IMR-90 (cell line): ENCODE measurements at regions not wholly inside any gene's neighbourhood (a gene's known extent, or its start where the extent isn't known, plus 50 kb on each side); places are given as distances from the start of the nearest gene placed in this dataset.

Experiments used
- ATAC-seq: fragments of 200-7000 bp; cut with Tn5 transposase; 2 replicates; pipeline ENCODE4 v1.9.1; 2020; ENCODE audit warnings: low read depth, mild to moderate bottlenecking, moderate library complexity
- BruUV-seq: library from RNA; stranded (reverse); fragments of 400-500 nt; replicated peaks from 2 replicates; lab custom pipeline; 2021; lab: Mats Ljungman, UMichigan
- CTCF ChIA-PET: fragments of 300-600 bp; formaldehyde crosslinking; extraction: SDS; loops from one replicate; lab custom pipeline; 2021; ENCODE audit warnings: antibody characterized with exemption; lab: Yijun Ruan, JAX
- POLR2A ChIA-PET: fragments of 300-600 bp; sonication (Branson Sonifier 250); formaldehyde crosslinking; loops from one replicate; lab custom pipeline; 2022; ENCODE audit warnings: antibody characterized with exemption; ENCODE audit not compliant: unreplicated experiment; lab: Charles Lee
- DNase-seq: peaks from one replicate; pipeline ENCODE4 v3.0.0; 2013
- H2AFZ ChIP-seq: replicated peaks from 2 replicates; pipeline ENCODE3; 2013; ENCODE audit warnings: low read length, mild to moderate bottlenecking; ENCODE audit not compliant: poor library complexity
- H2AK5ac ChIP-seq: 2 replicates; pipeline ENCODE4 v1.6.1; 2013; ENCODE audit warnings: low read depth, low read length, inconsistent platforms
- H2AK9ac ChIP-seq: replicated peaks from 2 replicates; pipeline ENCODE3; 2013; ENCODE audit warnings: mild to moderate bottlenecking, low read depth, low read length, moderate library complexity; ENCODE audit not compliant: poor library complexity
- H2BK120ac ChIP-seq: 2 replicates; pipeline ENCODE4 v1.6.1; 2013; ENCODE audit warnings: low read depth, low read length, inconsistent platforms
- H2BK15ac ChIP-seq: 3 replicates; pipeline ENCODE4 v1.6.1; 2013; ENCODE audit warnings: low read depth, low read length, inconsistent platforms
- H2BK20ac ChIP-seq: 2 replicates; pipeline ENCODE4 v1.6.1; 2013; ENCODE audit warnings: low read depth, mild to moderate bottlenecking, inconsistent platforms, low read length, moderate library complexity
- H2BK5ac ChIP-seq: 2 replicates; pipeline ENCODE4 v1.6.1; 2013; ENCODE audit warnings: mild to moderate bottlenecking, low read depth, low read length, inconsistent platforms; ENCODE audit not compliant: poor library complexity, severe bottlenecking
- H3K14ac ChIP-seq: replicated peaks from 2 replicates; pipeline ENCODE4 v1.6.1; 2013; ENCODE audit warnings: low read depth, low read length, inconsistent platforms
- H3K18ac ChIP-seq: 2 replicates; pipeline ENCODE4 v1.6.1; 2013; ENCODE audit warnings: low read depth, low read length, control low read depth
- H3K23ac ChIP-seq: 2 replicates; pipeline ENCODE4 v1.6.1; 2013; ENCODE audit warnings: low read depth, low read length, inconsistent platforms
- H3K27ac ChIP-seq: 2 replicates; pipeline ENCODE4 v1.5.1; 2013; ENCODE audit warnings: mild to moderate bottlenecking, control low read depth, low read length; ENCODE audit not compliant: insufficient read depth
- H3K27me3 ChIP-seq: 2 replicates; pipeline ENCODE4 v1.6.1; 2013; ENCODE audit warnings: low read length; ENCODE audit not compliant: control insufficient read depth, insufficient read depth
- H3K36me3 ChIP-seq: 2 replicates; pipeline ENCODE4 v1.6.1; 2013; ENCODE audit warnings: low read length, mixed read lengths; ENCODE audit not compliant: control insufficient read depth, insufficient read depth
- H3K4ac ChIP-seq: 2 replicates; pipeline ENCODE4 v1.6.1; 2013; ENCODE audit warnings: low read depth, low read length, inconsistent platforms
- H3K4me1 ChIP-seq: 2 replicates; pipeline ENCODE4 v1.6.1; 2013; ENCODE audit warnings: low read length, mixed read lengths; ENCODE audit not compliant: control insufficient read depth, insufficient read depth
- H3K4me2 ChIP-seq: 2 replicates; pipeline ENCODE4 v1.6.1; 2013; ENCODE audit warnings: low read depth, mild to moderate bottlenecking, control low read depth, low read length, moderate library complexity
- H3K4me3 ChIP-seq: 2 replicates; pipeline ENCODE4 v1.5.1; 2013; ENCODE audit warnings: low read depth, mild to moderate bottlenecking, control low read depth, low read length, moderate library complexity; ENCODE audit not compliant: insufficient read depth
- H3K56ac ChIP-seq: 2 replicates; pipeline ENCODE4 v1.6.1; 2013; ENCODE audit warnings: low read length, inconsistent platforms; ENCODE audit not compliant: insufficient read depth; ENCODE audit errors: extremely low read depth
- H3K79me1 ChIP-seq, 2 experiments: 2 replicates each; pipeline ENCODE4 v1.6.1; 2013; ENCODE audit warnings: low read length in 2 of 2, inconsistent platforms in 1 of 2, low read depth in 1 of 2
- H3K9ac ChIP-seq: 2 replicates; pipeline ENCODE4 v1.6.1; 2013; ENCODE audit warnings: low read depth, low read length, control low read depth
- H3K9me1 ChIP-seq: 2 replicates; pipeline ENCODE4 v1.6.1; 2013; ENCODE audit warnings: low read length, inconsistent platforms; ENCODE audit not compliant: insufficient read depth
- H3K9me3 ChIP-seq: 2 replicates; pipeline ENCODE4 v1.6.1; 2013; ENCODE audit warnings: low read length; ENCODE audit not compliant: control insufficient read depth, insufficient read depth
- H4K20me1 ChIP-seq: 2 replicates; pipeline ENCODE4 v1.6.1; 2013; ENCODE audit warnings: low read length, inconsistent platforms; ENCODE audit not compliant: insufficient read depth
- H4K5ac ChIP-seq: 2 replicates; pipeline ENCODE4 v1.6.1; 2013; ENCODE audit warnings: mild to moderate bottlenecking, low read depth, low read length, control low read depth
- H4K8ac ChIP-seq, 2 experiments: 2 replicates each; pipeline ENCODE4 v1.6.1; 2013; ENCODE audit warnings: low read depth in 2 of 2, low read length in 2 of 2, control low read depth in 1 of 2, inconsistent platforms in 1 of 2
- H4K91ac ChIP-seq: 2 replicates; pipeline ENCODE4 v1.6.1; 2013; ENCODE audit warnings: low read depth, low read length, inconsistent platforms; ENCODE audit not compliant: insufficient read depth
- BHLHE40 ChIP-seq: fragments of 150-350 bp; IDR thresholded peaks from 2 replicates; pipeline ENCODE4 v1.6.1; 2016; ENCODE audit warnings: mild to moderate bottlenecking, low read depth, low read length
- CEBPB ChIP-seq: IDR thresholded peaks from 2 replicates; pipeline ENCODE4 v1.6.1; 2012; ENCODE audit warnings: low read depth, low read length, improper control_type of control experiment
- CHD1 ChIP-seq: IDR thresholded peaks from 2 replicates; pipeline ENCODE4 v1.6.1; 2012; ENCODE audit warnings: low read depth, low read length, improper control_type of control experiment
- ELK1 ChIP-seq: fragments of 150-350 bp; IDR thresholded peaks from 2 replicates; pipeline ENCODE4 v1.6.1; 2016; ENCODE audit warnings: low read depth, mild to moderate bottlenecking, low read length, moderate library complexity, borderline replicate concordance
- FOS ChIP-seq: fragments of 150-350 bp; IDR thresholded peaks from 2 replicates; pipeline ENCODE4 v1.6.1; 2016; ENCODE audit warnings: low read depth, low read length
- MAFK ChIP-seq: IDR thresholded peaks from 2 replicates; pipeline ENCODE4 v1.6.1; 2012; ENCODE audit warnings: low read depth, low read length, improper control_type of control experiment
- MAZ ChIP-seq: IDR thresholded peaks from 2 replicates; pipeline ENCODE4 v1.6.1; 2012; ENCODE audit warnings: low read depth, mild to moderate bottlenecking, low read length, improper control_type of control experiment, moderate library complexity, borderline replicate concordance
- MXI1 ChIP-seq: IDR thresholded peaks from 2 replicates; pipeline ENCODE4 v1.6.1; 2012; ENCODE audit warnings: low read depth, mild to moderate bottlenecking, low read length, moderate library complexity, borderline replicate concordance
- NFE2L2 ChIP-seq: fragments of 150-350 bp; IDR thresholded peaks from 2 replicates; pipeline ENCODE4 v1.6.1; 2016; ENCODE audit warnings: low read depth, mild to moderate bottlenecking, low read length
- POLR2A ChIP-seq: IDR thresholded peaks from 2 replicates; pipeline ENCODE4 v1.6.1; 2012; ENCODE audit warnings: mild to moderate bottlenecking, low read depth, low read length
- RAD21 ChIP-seq: IDR thresholded peaks from 2 replicates; pipeline ENCODE4 v1.6.1; 2012; ENCODE audit warnings: low read length, improper control_type of control experiment
- RCOR1 ChIP-seq: IDR thresholded peaks from 2 replicates; pipeline ENCODE4 v1.6.1; 2012; ENCODE audit warnings: mild to moderate bottlenecking, low read length, improper control_type of control experiment; ENCODE audit not compliant: insufficient replicate concordance
- RFX5 ChIP-seq: IDR thresholded peaks from 2 replicates; pipeline ENCODE4 v1.8.0; 2012; ENCODE audit warnings: low read depth, mild to moderate bottlenecking, low read length, moderate library complexity
- SMC3 ChIP-seq: fragments of 150-350 bp; IDR thresholded peaks from 2 replicates; pipeline ENCODE4 v1.6.1; 2016; ENCODE audit warnings: low read depth, mild to moderate bottlenecking, antibody characterized with exemption, low read length, moderate library complexity
- USF2 ChIP-seq: fragments of 150-350 bp; IDR thresholded peaks from 2 replicates; pipeline ENCODE4 v1.6.1; 2017; ENCODE audit warnings: mild to moderate bottlenecking, antibody characterized with exemption, low read length, low read depth
- WGBS, 2 experiments: methylation state at CpG; one replicate each; pipeline versions ENCODE4 v1.1.5 to v1.1.7; 2013; ENCODE audit warnings: missing lambda C conversion rate in 2 of 2; ENCODE audit not compliant: insufficient read length in 1 of 2; ENCODE audit errors: extremely low coverage in 2 of 2; 5-methylcytosine and 5-hydroxymethylcytosine counted together
- dilution Hi-C: fragments of 300-500 bp; cut with HindIII; formaldehyde crosslinking; loops from one replicate; pipeline ENCODE4 v1.14.3; 2018; ENCODE audit warnings: low sequenced_read_pairs; ENCODE audit not compliant: unreplicated experiment
- in situ Hi-C: fragments of 300-500 bp; cut with MboI; formaldehyde crosslinking; loops from 3 replicates; pipeline ENCODE4 v1.14.3; 2019; ENCODE audit warnings: low sequenced_read_pairs, inconsistent platforms, mixed read lengths
- intact Hi-C: fragments of 100-400 bp; cut with micrococcal nuclease; formaldehyde crosslinking; loops from 2 replicates; pipeline ENCODE4 v1.10.0; 2022
- TF ChIP-seq, protein P1 (sequence below): conservative IDR thresholded peaks from 2 replicates; pipeline ENCODE4 v1.5.1; 2012; ENCODE audit warnings: mild to moderate bottlenecking, low read depth, low read length, improper control_type of control experiment

DNA sequence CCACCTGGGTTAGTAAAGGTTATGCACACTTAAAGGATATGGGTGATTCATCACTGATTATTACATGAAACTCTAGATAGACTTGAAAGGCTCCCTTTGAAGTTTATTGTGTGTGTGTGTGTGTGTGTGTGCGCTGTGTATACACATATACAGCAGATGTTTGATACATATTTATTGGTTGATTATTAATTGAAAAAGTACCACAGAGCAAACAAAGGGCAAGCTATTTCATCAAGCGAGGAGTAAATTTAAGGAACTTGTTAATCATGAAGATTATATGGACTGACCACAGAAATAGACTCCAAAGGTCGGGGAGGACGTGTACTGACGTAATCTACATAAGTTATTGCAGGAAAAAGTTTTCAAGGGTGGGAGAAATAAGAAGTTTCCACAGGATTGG lies 617.4 kb upstream of the POU3F3 start:
- TF ChIP-seq USF2, result no peak
- no peak for TF ChIP-seq MAFK
- no peak for TF ChIP-seq ELK1
- TF ChIP-seq CHD1, result no peak
- no peak for TF ChIP-seq BHLHE40
- TF ChIP-seq CEBPB, result no peak
- TF ChIP-seq NFE2L2, result no peak
- no peak for TF ChIP-seq MXI1
- TF ChIP-seq FOS, result no peak
- no peak for TF ChIP-seq RAD21
- no peak for TF ChIP-seq SMC3
- TF ChIP-seq MAZ, result no peak
- no peak for TF ChIP-seq RCOR1
- TF ChIP-seq RFX5, result no peak
- TF ChIP-seq, protein P1, sequence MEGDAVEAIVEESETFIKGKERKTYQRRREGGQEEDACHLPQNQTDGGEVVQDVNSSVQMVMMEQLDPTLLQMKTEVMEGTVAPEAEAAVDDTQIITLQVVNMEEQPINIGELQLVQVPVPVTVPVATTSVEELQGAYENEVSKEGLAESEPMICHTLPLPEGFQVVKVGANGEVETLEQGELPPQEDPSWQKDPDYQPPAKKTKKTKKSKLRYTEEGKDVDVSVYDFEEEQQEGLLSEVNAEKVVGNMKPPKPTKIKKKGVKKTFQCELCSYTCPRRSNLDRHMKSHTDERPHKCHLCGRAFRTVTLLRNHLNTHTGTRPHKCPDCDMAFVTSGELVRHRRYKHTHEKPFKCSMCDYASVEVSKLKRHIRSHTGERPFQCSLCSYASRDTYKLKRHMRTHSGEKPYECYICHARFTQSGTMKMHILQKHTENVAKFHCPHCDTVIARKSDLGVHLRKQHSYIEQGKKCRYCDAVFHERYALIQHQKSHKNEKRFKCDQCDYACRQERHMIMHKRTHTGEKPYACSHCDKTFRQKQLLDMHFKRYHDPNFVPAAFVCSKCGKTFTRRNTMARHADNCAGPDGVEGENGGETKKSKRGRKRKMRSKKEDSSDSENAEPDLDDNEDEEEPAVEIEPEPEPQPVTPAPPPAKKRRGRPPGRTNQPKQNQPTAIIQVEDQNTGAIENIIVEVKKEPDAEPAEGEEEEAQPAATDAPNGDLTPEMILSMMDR, result no peak
- TF ChIP-seq POLR2A, result no peak
- no peak for ATAC-seq
- BruUV-seq, result no TSS peak

More for the DNA sequence above, 617.4 kb upstream of the POU3F3 start:
- no peak overlapping the region for H2BK5ac ChIP-seq
- H3K79me1 ChIP-seq, result no peaks in the 10 kb centered on the region
- H4K8ac ChIP-seq, result no peak overlapping the region
- no peak overlapping the region for H3K9ac ChIP-seq
- H3K4me1 ChIP-seq, result no peaks in the 10 kb centered on the region
- no peak overlapping the region for H2BK15ac ChIP-seq
- H3K14ac ChIP-seq, result no peak overlapping the region
- no peak overlapping the region for H3K4ac ChIP-seq
- H3K4me2 ChIP-seq, result no peak overlapping the region
- no peak overlapping the region for H2AK5ac ChIP-seq
- ChIA-PET POLR2A (no interaction called here), CTCF (no interaction called here)
- no peak overlapping the region for H2BK20ac ChIP-seq
- H3K4me3 ChIP-seq, result no peak overlapping the region
- H3K36me3 ChIP-seq, result no peaks in the 10 kb centered on the region
- DNase-seq, result no peak
- H3K27me3 ChIP-seq, result no peaks in the 10 kb centered on the region
- no peak overlapping the region for H3K27ac ChIP-seq
- no peak overlapping the region for H2BK120ac ChIP-seq
- in situ Hi-C loops, result no loop called here
- no peak overlapping the region for H2AK9ac ChIP-seq
- WGBS, 2 experiments, result no CpG with 5 or more reads among the region's 5 CpGs
- H4K20me1 ChIP-seq, result no peaks in the 10 kb centered on the region
- no peak overlapping the region for H4K5ac ChIP-seq
- no peak overlapping the region for H2AFZ ChIP-seq
- H3K18ac ChIP-seq, result no peak overlapping the region
- peaks cover 12% of the 10 kb centered on the region for H3K9me3 ChIP-seq
- intact Hi-C loops, result loop anchor here (2.0 kb wide), 1 partner anchor 24 kb away; no protein-coding TSS in a partner anchor
- no peak overlapping the region for H4K91ac ChIP-seq
- dilution Hi-C loops, result no loop called here
- no peak overlapping the region for H3K56ac ChIP-seq
- H3K23ac ChIP-seq, result no peak overlapping the region
- H3K9me1 ChIP-seq, result no peaks in the 10 kb centered on the region
